AG04449 (cell line): ENCODE measurements at regions not wholly inside any gene's neighbourhood (a gene's known extent, or its start where the extent isn't known, plus 50 kb on each side); places are given as distances from the start of the nearest gene placed in this dataset.

ENCODE experiments used
- CTCF ChIA-PET: fragments of 350-600 bp; formaldehyde crosslinking; extraction: SDS; loops from one replicate; lab custom pipeline; 2021; ENCODE audit warnings: antibody characterized with exemption; lab: Yijun Ruan, JAX
- POLR2A ChIA-PET: fragments of 400-600, 350-600 bp; formaldehyde crosslinking; extraction: SDS; loops from one replicate; lab custom pipeline; 2020; ENCODE audit warnings: antibody characterized with exemption, inconsistent platforms; lab: Yijun Ruan, JAX
- DNase-seq: peaks from one replicate; pipeline ENCODE4 v3.0.0-alpha.2; 2010; ENCODE audit warnings: low read depth, low spot score
- H3K4me3 ChIP-seq: 2 replicates; pipeline ENCODE4 v1.5.1; 2011; ENCODE audit warnings: low read depth, mild to moderate bottlenecking, control low read depth, low read length
- CTCF ChIP-seq: IDR thresholded peaks from one replicate; pipeline ENCODE4 v1.5.1; 2011; ENCODE audit warnings: mild to moderate bottlenecking, moderate library complexity, low read length, control low read depth, inconsistent platforms; ENCODE audit not compliant: insufficient read depth; ENCODE audit errors: missing control alignments

DNA sequence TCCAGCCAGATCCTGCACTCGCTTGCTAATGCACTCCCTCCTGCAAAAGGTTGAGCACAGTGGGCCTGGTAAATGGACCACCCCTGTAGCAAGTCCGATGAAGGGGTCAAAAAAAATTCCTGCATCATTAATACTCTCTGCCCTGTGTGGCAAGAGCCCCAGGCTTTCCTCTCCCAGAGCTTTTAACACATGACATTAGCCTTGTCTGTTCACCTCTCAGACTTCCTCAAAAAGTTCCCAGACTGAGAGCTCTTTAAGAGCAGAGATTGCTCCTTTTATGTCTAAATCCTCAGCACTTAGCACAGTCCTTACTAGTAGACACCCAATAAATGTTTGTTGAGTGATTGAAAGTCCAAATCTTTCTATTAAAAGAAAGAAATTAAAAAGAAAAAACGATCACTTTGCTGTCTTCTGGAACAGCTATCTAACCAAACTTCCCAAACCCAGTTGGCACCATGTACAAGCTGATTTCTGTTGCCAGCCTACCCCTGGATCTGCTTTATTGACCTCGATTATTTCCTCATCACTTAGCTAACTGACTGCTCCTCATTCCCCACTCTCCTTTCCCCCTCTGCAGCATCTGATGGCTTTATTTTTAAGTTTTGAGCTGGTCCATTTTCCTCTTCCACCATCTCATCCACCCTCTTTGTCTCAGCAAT lies 209.8 kb downstream of the ENC1 start:
- no peak for DNase-seq
- no peak for TF ChIP-seq CTCF
- ChIA-PET CTCF (interaction anchor here (1.2 kb wide), 1 partner anchor 12 kb away, joined by 4 read pairs; no protein-coding TSS in a partner anchor), POLR2A (no interaction called here)
- H3K4me3 ChIP-seq, result no peak overlapping the region

DNA sequence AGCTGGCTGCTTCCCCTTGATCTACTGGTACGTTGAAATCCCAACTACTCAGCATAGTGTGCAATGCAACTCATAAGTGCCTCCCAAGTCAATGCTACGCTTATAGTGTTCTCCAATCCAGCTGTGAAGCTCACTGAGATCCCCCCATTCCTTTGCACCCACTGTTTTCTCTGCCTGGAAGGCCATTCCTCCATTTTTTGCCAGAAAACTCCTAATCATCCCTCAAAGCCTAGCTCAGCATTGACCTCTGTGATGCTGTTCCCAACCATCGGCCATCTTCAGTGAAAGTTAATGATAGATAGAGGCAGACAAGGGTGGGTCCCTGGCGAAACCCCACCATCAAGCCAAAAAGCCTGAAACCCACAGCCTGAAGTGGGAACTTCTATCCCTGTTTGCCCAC lies 211.0 kb downstream of the ENC1 start:
- POLR2A ChIA-PET, result no interaction called here

GRCh38 chr5:74428876-74429275 lies 211.7 kb downstream of the ENC1 start:
- CTCF ChIA-PET, result no interaction called here
- TF ChIP-seq CTCF, result no peak
- POLR2A ChIA-PET, result no interaction called here
- DNase-seq, result no peak
- H3K4me3 ChIP-seq, result no peak overlapping the region

More for the DNA sequence above, 211.0 kb downstream of the ENC1 start:
- H3K4me3 ChIP-seq, result no peak overlapping the region
- TF ChIP-seq CTCF, result no peak
- CTCF ChIA-PET, result no interaction called here
- no peak for DNase-seq

GRCh38 chr5:74428275-74428674 lies 212.3 kb downstream of the ENC1 start:
- TF ChIP-seq CTCF, result no peak
- CTCF ChIA-PET, result no interaction called here

GRCh38 chr5:74426506-74426905 lies 214.0 kb downstream of the ENC1 start:
- no peak for TF ChIP-seq CTCF
- H3K4me3 ChIP-seq, result no peak overlapping the region
- no peak for DNase-seq
- ChIA-PET CTCF (no interaction called here), POLR2A (no interaction called here)

More at GRCh38 chr5:74428275-74428674, 212.3 kb downstream of the ENC1 start:
- no peak overlapping the region for H3K4me3 ChIP-seq
- POLR2A ChIA-PET, result no interaction called here
- DNase-seq, result no peak

DNA sequence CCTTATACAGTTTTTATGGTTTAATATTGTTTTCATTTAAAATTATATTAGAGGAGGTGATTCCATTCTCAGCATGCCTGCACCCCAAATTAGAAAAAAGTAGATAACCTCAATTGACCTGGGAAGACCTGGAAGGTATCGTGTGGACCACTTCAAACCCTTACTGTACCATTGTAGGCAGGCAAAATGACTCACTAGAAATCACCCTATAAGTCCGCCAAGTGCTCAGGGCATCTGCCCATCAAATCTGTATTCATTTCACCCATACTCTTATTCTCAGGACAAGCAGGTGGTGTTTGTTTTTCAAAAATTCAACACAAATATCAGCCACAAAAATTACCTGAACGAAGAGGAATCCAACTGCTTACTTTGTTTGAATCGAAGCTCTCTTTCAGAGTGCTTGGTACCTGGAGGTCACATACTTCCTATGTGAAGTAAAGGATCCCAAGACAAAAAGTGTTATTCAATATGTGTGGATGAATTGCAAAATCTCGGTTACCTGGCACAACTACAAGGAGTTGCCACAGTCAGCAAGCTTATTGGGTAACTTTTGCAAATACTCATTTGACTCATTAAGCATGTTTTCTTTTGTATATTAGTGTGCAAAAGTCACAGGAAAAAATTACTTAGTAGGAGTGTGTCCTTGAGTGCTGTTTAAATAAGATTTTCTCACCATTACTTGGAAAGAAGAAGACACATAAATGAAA lies 216.2 kb downstream of the ENC1 start:
- DNase-seq, result no peak
- CTCF ChIA-PET, result no interaction called here
- POLR2A ChIA-PET, result no interaction called here
- H3K4me3 ChIP-seq, result no peak overlapping the region
- TF ChIP-seq CTCF, result no peak
